Retina (tissue), 1 donor: ENCODE measurements at regions not wholly inside any gene's neighbourhood (a gene's known extent, or its start where the extent isn't known, plus 50 kb on each side); places are given as distances from the start of the nearest gene placed in this dataset.
A peak's percentile ranks its signal among the peaks of the same experiment; 100 is the strongest.

Experiments
- DNase-seq: peaks from one replicate; pipeline ENCODE4 v3.0.0-alpha.2; 2016

DNA sequence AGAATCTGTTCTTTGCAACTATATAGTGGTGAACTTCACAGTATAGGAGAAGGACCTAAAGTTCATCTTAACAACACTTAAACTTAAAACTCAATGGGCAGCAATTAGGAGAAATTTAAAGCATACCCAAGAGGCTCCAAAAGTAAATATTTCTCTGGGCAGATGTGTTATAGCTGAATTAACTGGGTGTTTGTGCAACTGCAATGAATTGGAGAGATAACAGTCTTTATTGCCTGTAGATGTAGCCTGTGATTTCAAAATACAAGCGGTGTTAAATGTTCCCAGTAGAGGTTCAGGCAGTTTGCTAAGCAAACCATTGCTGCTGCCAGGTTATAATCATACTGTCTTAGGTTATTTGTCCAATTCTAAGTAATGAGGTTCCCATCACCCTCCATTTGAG lies 294.1 kb upstream of the MTNR1B start:
- no peak for DNase-seq

DNA sequence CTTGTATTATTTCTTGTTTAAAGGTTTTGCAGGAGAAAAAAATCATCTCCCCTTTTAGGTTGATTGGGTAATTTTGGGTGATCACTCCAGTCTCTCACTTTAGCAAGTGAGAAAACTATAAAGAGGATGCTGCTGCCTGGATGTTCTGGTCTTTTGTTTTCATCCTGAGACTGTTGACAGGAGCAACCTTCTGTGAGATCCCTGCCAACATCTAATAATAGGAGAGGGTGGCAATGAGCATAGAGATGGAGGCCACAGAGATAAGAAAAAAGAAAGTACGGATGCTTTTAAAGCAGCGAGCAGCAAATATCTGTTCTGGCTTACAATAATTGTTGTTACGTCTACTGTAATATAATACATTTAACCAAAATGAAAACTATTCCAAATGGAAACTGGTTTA lies 293.6 kb upstream of the MTNR1B start:
- DNase-seq: no peak

DNA sequence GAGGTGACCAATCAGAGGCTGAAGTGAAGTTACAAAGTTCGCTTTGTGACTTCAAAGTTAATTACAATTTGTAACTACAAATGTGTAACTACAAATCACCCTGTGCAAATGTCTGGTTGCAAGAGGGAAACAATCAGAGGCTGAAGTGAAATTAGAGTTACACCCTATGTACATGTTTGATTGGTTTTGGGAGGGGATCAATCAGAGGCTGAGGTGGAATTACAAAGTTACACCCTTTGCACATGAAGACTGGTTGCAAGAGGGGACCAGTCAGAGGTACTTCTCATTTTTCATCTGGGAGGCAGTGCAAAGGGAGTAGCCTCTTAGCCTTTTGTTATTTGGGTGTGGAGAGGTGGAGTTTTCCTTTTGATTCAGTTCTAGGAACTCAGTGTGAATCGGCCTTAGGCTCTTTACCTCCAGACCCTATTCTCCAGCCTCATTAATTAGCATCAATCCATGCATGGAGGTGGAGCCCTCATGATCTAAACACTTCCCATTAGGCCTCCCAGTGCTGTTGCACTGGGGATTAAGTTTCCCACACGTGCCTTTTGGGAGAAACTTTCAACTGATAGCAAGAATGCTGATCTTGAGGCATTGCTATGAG lies 291.3 kb upstream of the MTNR1B start:
- no peak for DNase-seq

DNA sequence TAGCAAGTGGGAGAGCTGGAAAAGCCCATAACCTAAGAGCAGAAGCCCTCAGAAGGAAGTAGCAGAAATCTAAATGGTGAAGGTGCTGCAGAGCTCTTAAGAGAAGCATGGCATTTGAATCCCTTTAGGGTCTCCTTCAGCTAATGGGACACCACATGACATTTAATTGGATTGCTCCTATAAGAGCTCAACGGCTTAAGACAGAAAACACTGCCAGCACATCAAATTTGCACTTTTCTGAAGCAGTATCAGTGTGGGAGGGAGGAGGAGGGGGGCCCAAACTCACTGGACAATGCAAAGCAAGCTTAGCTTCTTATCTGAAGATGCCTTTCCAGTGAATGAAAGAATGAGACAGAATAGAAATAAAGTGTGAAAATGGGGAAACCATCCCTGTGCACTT lies 287.9 kb upstream of the MTNR1B start:
- no peak for DNase-seq

DNA sequence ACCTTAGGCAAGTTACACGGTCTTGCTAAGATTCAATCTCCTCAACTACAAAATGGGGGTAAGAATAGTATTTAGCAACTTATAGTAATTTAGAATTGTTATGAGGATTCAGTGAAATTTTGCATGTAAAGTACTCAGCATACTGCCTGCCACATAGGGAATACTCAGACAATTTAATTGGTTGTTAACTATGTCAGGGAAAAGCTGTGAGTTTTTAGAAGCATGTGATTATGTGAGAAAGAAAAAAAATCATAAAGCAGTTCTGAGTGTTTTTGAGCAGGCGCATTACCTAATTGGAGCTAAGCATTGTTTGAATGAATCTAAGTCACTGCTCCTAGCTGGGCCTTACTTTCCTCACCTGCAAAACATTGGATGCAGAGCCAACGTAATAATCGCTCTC lies 287.3 kb upstream of the MTNR1B start:
- DNase-seq: no peak

DNA sequence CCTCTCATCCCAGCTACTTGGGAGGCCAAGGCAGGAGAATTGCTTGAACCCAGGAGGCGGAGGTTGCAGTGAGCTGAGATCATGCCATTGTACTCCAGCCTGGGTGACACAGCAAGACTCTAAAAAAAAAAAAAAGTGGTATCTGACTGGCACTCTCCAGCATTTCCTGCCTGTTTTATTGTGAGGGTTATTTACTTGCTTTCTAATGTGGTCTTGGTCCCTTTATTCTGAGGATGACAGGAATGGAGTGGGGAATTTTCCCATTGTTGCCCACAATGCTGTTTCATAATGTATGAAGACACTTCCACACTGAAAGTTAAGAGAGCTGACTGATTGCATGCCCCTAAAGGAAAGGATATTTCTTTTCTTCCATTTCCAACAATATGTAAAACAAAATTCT lies 286.5 kb upstream of the MTNR1B start:
- no peak for DNase-seq

DNA sequence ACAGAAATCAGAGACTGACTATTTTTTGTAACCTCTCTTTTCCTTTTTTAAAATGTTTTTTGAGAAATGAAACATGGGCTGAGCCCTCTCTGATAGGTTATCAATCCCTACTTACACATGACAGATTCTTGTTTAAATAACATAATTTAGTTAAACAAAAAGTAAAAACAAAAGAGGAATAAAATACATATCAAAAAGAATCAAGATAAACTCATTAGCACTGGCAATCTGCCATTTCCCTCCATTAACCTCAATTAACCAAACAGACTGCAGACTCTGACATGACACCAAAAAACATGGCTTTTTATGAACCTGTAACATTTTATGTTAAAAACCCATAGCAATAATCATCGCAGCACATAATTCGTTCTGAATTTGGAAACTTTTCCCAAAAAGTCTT lies 284.4 kb upstream of the MTNR1B start:
- DNase-seq: no peak

DNA sequence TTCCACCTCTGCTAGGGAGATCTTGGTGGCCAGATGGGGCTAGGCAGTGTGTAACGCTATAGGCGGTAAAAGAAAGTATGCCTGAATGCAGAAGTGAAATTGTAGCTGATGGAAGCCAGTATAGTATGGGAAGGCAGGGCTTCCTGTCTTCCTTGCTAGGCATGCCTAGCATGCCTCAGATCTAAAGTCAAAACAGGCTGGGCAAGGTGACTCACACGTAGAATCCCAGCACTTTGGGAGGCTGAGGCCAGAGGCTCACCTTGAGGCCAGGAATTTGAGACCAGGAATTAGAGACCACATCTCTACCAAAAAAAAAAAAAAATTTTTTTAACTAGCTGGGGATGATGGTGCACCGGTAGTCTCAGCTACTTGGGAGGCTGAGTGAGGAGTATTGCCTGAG lies 281.7 kb upstream of the MTNR1B start:
- DNase-seq: no peak

DNA sequence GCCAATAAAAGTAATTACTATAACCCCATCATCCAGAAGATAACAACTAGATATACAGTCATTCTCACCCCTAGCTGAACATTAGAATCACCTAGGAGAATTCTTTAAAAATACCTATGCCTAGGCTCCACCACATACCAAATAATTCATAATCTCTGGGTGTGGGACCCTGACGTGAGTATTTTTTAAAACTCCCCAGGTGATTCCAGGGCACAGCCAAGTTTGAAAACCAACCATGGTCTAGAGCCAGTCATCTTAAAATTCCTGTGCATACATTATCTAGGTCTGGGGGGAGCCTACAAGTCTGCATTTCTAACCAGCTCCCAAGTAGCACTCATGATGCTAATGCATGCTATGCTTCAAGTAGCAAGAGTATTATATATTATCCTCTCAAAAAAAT lies 281.0 kb upstream of the MTNR1B start:
- no peak for DNase-seq

DNA sequence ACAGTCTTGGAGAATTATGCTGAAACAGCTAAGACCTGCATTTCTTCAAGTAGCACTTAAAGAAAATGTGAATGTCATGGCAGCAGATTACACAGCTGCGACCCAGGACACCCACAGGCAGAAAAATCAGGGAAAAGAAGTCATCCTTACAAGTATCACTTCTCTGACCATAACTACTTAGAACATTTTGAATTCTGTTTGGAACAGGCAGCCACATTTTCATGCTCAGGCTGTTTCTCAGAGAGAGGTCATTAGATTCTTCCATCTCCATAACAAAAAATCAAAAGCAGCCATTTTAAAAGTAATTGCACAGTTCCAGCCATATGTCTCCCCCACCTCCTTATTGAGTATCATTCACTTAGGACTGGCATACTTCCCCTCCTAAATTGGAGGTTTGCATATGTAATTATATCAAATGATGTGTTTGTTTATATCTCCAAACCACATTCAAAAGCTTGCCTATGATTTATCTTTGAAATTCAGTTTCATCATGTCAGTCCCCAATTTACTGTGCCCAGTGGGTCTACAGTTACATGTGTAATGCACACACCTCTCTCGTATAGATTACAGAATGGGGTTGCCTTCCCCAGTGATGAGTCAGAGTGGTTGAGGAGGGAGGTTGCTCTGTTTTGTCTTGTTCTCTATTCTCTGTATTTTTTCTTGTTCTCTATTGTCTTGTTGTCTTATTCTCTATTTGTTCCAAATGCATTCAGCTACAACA lies 276.5 kb upstream of the MTNR1B start:
- DNase-seq: no peak

DNA sequence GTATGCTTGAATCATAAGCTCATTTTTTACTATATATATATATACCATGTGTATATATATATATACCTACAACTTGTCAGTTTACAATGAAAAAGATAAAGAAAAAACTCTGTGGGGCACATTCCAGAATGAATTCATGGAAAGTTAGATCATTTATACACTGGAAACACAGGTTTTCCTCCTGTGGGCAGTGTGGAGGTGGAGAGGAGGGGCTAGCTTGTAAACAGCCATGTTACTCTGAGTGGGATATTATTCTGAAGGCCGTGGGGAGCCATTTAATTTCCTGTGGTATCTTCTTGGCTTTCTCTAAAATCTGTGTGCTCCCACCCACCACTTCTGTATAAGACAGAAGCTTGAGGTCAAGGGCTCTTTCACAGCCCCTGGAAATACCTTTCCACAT lies 273.4 kb upstream of the MTNR1B start:
- DNase-seq: no peak

DNA sequence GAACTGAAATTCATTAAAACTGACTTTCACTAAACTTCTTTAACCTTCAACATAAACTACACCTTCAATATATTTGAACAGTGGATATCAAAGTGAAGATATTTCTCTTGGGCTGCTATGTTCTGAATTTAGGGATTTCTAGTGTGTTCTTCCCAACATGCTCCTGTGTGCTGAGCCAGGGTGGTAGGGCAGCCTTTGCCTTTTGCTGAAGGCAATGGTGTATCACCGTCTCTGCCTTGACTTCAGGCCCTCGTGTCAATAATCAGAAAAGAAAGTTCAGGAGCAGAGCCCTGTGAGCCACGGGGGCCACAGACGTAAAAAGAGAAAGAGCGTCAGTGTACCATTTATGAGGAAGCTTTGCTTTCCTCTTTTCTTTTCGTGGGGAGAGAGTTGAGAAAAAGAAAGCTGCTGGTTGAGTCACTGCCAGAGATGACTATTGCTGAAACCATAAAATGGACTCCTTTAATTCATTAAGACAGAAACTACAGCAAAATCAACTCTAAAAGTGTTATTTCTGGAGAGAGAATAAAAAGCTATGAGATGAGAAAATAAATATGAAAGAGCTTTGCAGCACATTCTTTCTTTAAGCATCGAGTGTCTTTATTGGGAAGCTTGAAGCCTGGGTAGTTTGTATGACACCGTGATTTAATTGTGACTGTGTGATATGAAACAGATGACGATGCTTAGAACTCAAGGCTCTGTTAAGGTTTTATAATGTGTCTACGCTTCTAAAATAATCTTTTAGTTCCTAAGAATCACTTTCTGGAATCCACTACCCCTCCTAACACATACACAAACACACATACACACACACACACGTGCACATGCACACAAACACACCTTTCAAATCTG lies 271.8 kb upstream of the MTNR1B start:
- no peak for DNase-seq

DNA sequence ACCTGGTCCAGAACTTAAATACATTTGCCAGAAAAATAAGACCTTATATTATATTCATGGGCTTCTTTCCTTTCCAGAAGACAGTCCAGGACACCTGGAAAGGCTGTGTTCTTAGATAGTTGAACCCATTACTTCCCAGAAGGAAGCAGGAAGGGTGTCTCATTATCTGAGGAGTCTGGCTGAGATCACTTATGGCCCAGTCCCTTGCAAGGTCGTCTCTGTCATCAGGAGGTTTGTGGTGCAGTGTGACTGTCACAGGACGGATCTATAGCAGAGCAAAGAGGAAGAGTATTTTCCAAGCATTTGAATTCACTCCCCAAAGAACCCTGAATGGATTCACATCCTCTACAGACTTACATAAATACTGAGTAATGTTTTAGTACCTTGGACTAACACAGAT lies 270.7 kb upstream of the MTNR1B start:
- no peak for DNase-seq

DNA sequence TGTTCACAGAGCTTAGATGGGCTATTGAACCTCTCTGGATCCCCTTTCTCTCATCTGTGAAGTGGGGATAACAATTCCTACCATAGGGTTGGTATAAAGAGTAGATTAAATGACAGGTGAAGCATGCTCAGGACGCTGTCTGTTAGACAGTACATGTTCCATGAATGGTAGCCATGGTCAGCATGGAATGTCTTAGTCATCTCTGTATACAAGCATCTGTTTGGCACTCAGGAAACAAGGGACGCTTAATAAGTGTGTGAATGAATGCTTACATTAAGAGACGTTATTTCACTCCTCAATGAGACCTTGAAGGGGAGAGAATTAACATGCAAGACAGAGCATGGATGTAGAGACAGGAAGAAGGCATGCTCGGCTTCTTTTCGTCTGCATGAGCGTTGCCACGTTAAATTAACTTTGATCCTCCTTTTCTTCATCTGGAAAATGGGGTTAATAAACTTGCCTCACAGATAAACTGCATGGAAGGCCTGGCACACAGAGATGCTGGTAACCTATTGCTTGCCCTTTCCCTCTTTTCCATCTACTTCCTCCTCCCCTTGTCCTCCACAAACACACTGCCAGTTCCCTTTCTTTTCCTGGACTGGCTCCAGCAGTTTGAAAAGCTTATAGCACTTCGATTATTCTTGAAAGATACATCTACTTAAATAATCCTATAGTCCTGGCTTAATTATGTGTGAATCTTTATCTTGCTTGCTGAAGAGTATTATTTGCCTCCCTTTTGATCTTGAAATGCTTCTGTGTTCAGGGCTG lies 267.2 kb upstream of the MTNR1B start:
- no peak for DNase-seq

DNA sequence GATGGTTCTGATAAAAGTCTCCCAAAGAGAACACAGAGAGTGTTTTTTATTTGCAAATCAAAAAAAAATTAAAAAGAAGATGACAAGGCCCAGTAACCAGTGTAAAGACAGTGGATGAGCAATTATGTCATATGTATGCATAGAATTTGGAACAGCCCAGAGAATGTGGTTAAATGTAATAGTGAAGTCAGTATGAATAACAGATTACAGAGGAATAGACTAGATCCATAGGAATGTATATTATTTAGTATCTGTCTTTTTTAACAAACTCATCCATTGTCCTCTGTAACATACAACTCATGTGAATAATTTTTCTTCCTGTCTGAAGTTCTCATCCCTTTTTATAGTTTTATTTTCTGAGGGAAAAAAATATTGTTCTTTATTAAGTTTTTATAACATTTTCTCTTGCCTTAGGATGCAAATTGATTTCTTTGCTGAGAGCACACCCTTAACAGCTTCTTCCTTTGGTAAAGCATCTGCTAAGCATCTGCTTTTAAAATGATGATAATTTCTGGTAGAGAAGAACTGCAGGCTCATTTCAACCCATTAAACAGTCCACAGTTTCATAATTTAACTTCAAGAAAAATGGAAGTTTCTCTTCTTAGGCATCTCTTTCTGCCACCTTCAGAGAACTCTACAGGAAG lies 266.5 kb upstream of the MTNR1B start:
- DNase-seq: no peak

DNA sequence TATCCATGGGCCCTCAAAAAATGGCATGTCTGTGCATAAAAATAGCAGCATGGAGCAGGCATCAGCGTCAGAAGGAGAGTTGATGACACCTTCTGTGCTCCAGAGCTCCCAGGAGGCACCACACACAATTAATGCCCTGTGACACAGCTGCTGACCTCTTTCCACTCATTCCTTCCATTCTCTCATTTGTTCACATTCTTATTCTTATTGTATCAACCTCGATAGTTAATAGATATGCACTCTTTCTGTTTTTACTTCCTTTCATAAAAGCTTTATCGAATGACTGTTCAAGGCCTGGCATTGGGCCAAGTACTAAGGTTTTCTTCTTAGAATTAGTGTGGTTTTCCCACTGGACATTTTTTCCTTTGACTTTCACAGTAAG lies 266.0 kb upstream of the MTNR1B start:
- peak; percentile 47 for DNase-seq

DNA sequence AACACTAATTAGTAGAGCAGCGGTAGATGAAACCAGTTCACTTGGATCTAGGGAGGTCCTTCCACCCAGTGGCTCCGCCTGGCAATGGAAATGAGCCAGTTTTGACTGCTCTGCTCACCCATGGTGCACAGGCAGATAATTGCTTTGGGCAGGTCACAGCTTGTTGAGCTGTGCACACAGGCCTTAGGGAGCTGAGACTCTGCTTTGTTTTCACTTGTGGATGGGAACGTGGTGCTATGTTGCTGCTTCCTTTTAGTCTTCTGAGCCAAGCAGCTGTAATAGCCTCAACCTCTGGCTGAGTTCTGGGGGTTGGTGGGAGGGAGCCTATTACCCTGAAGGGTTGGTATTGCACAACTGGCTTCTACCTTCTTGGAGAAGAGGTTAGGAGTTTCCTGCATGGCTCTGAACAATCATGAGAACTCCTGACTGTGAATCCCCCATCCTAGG lies 262.3 kb upstream of the MTNR1B start:
- DNase-seq: peak; percentile 73

DNA sequence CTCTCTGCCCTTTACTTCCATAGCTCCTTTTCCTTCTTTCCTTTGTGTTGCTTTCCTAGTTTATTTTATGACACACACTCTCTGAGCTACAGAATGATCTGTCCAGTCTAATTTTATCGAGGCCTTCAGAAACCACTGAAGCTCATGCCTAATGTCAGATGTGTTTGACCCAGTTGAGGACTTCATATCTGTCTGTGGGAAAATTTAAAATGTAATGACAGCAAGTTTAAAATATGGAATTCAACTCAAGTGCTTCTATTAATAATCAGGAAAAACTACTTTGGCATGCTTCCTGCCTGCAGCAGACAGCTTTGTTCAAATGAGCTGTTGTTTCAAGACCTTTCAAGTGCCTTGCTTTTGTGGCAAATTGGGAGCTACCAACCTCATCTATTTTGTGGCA lies 261.8 kb upstream of the MTNR1B start:
- no peak for DNase-seq

DNA sequence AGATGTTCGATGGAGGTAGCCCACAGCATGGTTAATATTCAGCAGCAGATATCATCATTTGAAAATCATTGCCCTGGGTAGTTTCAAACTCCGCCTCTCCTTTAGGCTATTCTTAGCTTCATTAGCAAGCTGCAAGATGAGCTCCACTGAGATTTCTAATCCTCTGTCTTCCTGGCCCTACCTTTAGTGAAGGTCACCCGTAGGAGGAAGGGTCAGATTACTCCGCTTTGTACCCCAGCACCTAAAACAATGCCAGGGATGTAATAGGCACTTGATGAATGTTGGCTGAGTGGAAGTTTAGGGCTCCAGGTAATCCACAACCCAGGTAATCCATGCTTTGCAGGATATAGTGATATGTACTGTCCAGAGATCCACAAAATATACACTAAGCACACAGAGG lies 260.1 kb upstream of the MTNR1B start:
- DNase-seq: no peak

DNA sequence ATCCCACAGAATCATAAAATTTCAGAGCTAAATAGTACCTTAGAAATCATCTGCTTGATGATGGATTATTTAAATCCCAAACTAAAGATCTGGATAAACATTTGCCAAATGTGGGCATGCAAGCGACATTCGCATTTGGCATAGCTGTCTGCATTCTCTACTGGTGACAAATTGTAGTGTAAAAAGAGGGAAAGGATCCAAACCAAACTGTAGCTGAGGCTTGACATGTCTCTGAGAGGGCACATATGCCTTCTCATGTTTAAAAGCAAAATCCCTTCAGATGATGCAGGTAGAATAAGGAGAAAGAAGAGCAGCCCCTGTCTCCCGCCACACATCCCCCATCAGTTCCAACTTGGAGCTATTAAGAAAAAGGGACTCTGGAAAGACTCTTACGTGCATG lies 257.5 kb upstream of the MTNR1B start:
- no peak for DNase-seq

DNA sequence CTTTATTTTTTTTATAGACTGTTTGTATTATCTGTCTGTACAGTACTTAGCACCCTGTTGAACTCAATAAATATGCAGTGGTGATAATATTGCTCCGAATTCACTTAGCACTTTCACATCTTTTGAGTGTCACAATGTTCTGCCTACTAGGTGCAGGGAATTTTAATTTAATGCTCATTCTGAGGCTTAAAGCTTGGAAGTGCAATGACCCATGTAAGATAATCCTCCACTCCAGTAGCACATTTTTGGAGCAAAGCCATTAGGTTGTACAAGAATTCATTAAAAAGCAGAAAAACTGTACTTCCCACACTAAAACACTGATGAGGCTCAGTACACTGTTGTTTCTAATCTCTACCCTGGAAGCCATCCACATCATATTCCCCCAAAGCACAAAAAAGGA lies 255.3 kb upstream of the MTNR1B start:
- no peak for DNase-seq

DNA sequence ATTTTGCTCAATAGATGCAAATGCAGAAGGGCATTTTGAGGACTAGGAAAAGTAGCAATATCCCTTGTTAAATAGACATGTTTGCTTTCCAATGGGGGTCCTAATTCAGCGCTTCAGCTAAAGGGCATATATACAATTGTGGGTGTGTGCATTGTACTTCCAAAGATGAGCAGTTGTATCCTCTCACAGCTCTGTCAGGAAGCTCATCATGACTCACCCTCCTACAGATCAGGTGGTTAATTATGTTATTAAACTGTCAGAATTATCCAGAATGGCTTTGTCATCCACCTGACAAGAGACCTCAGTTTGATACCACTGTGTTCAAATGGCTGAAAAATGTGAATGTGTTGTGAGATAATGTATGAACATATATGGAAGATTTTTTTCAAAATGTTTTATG lies 252.2 kb upstream of the MTNR1B start:
- no peak for DNase-seq

DNA sequence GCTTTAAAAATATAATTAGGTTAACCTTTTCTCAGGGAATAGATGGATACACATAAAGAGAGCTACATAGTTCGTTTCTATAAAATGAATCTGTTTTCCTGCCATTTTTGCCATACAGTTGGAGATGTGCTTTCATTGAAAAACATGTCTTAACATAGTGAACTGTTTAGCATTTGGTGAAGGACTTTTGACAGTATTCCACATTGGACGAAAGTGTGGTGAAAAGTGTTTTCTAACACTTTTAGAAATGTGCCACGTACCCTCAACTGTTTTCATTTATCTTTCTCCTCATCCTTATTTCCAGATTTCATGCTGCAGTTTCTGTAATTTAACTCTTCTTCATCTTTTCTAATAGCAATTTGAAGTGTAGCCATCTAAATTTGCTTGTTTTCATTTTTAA lies 249.1 kb upstream of the MTNR1B start:
- DNase-seq: no peak
